MM.1S (cell line): ENCODE measurements at regions not wholly inside any gene's neighbourhood (a gene's known extent, or its start where the extent isn't known, plus 50 kb on each side); places are given as distances from the start of the nearest gene placed in this dataset.

Experiments used
- DNase-seq: peaks from one replicate; pipeline ENCODE4 v3.0.0-alpha.2; 2015
- H2AFZ ChIP-seq: fragments of 300-600 bp; sonication (generic); 2 replicates; pipeline ENCODE4 v1.6.0; 2016; ENCODE audit warnings: antibody characterized with exemption, low read length
- H3F3A ChIP-seq: fragments of 300-600 bp; sonication (generic); 2 replicates; pipeline ENCODE4 v1.6.1; 2016; ENCODE audit warnings: mild to moderate bottlenecking, antibody characterized with exemption, low read length, moderate library complexity, mixed read lengths; ENCODE audit not compliant: insufficient read depth
- H3K27ac ChIP-seq: fragments of 300-600 bp; sonication (generic); 2 replicates; pipeline ENCODE4 v1.5.1; 2016; ENCODE audit warnings: mild to moderate bottlenecking, low read length
- H3K27me3 ChIP-seq: fragments of 300-600 bp; sonication (generic); replicated peaks from 2 replicates; pipeline ENCODE4 v1.6.0; 2016; ENCODE audit warnings: low read length; ENCODE audit not compliant: insufficient read depth
- H3K36me3 ChIP-seq: fragments of 300-600 bp; sonication (generic); replicated peaks from 2 replicates; pipeline ENCODE4 v1.6.1; 2016; ENCODE audit warnings: mild to moderate bottlenecking, low read length, mixed read lengths; ENCODE audit not compliant: insufficient read depth
- H3K4me1 ChIP-seq: fragments of 300-600 bp; sonication (generic); 2 replicates; pipeline ENCODE4 v1.6.1; 2016; ENCODE audit warnings: low read length, mixed read lengths
- H3K4me2 ChIP-seq: fragments of 300-600 bp; sonication (generic); 2 replicates; pipeline ENCODE4 v1.6.0; 2016; ENCODE audit warnings: low read depth, low read length
- H3K4me3 ChIP-seq: fragments of 300-600 bp; sonication (generic); 2 replicates; pipeline ENCODE4 v1.5.1; 2016; ENCODE audit warnings: low read length, mixed read lengths
- H3K79me2 ChIP-seq: fragments of 300-600 bp; sonication (generic); 2 replicates; pipeline ENCODE4 v1.6.1; 2016; ENCODE audit warnings: mixed run types, low read length, mixed read lengths
- H3K9ac ChIP-seq: fragments of 300-600 bp; sonication (generic); 2 replicates; pipeline ENCODE4 v1.6.1; 2016; ENCODE audit warnings: low read length, mixed read lengths
- H3K9me2 ChIP-seq: fragments of 300-600 bp; sonication (generic); replicated peaks from 2 replicates; pipeline ENCODE4 v1.6.1; 2016; ENCODE audit warnings: mild to moderate bottlenecking, low read length, mixed read lengths; ENCODE audit not compliant: insufficient read depth
- H3K9me3 ChIP-seq: fragments of 300-600 bp; sonication (generic); replicated peaks from 2 replicates; pipeline ENCODE4 v1.6.1; 2016; ENCODE audit warnings: mild to moderate bottlenecking, low read length, mixed read lengths; ENCODE audit not compliant: insufficient read depth
- H4K20me1 ChIP-seq: fragments of 300-600 bp; sonication (generic); 2 replicates; pipeline ENCODE4 v1.6.1; 2016; ENCODE audit warnings: mild to moderate bottlenecking, low read length, moderate library complexity, mixed read lengths; ENCODE audit not compliant: insufficient read depth
- CTCF ChIP-seq: fragments of 300-600 bp; sonication (generic); IDR thresholded peaks from 2 replicates; pipeline ENCODE4 v1.5.1; 2016; ENCODE audit warnings: antibody characterized with exemption, low read length, mixed read lengths
- EZH2 ChIP-seq: fragments of 300-600 bp; sonication (generic); optimal IDR thresholded peaks from 2 replicates; pipeline ENCODE3; 2017; ENCODE audit warnings: low read depth, mild to moderate bottlenecking, antibody characterized with exemption, low read length, mixed read lengths
- EZH2phosphoT487 ChIP-seq: fragments of 300-600 bp; sonication (generic); IDR thresholded peaks from 2 replicates; pipeline ENCODE4 v1.6.1; 2018; ENCODE audit warnings: antibody characterized with exemption, low read length

GRCh38 chr6:153192943-153193885 lies 62.1 kb upstream of the RGS17 start:
- no peak overlapping the region for H3K9ac ChIP-seq
- H3K79me2 ChIP-seq, result no peaks in the 10 kb centered on the region
- H3K27me3 ChIP-seq, result no peaks in the 10 kb centered on the region
- H3K9me2 ChIP-seq, result no peaks in the 10 kb centered on the region
- no peaks in the 10 kb centered on the region for H3F3A ChIP-seq
- H3K27ac ChIP-seq, result no peak overlapping the region
- DNase-seq, result no peak
- H2AFZ ChIP-seq, result no peak overlapping the region
- H3K4me3 ChIP-seq, result no peak overlapping the region
- no peaks in the 10 kb centered on the region for H3K9me3 ChIP-seq
- H3K4me2 ChIP-seq, result no peak overlapping the region
- no peaks in the 10 kb centered on the region for H4K20me1 ChIP-seq
- H3K4me1 ChIP-seq, result no peaks in the 10 kb centered on the region
- no peaks in the 10 kb centered on the region for H3K36me3 ChIP-seq
- TF ChIP-seq EZH2phosphoT487 (no peak), CTCF (no peak), EZH2 (no peak)

GRCh38 chr6:153183925-153184324 lies 52.8 kb upstream of the RGS17 start:
- H3K9me3 ChIP-seq, result no peaks in the 10 kb centered on the region
- H3K9ac ChIP-seq, result no peak overlapping the region
- no peak for TF ChIP-seq CTCF
- no peak for TF ChIP-seq EZH2phosphoT487
- TF ChIP-seq EZH2, result no peak
- no peaks in the 10 kb centered on the region for H3K27me3 ChIP-seq
- H3K79me2 ChIP-seq, result no peaks in the 10 kb centered on the region
- H4K20me1 ChIP-seq, result no peaks in the 10 kb centered on the region
- H2AFZ ChIP-seq, result no peak overlapping the region
- H3K9me2 ChIP-seq, result no peaks in the 10 kb centered on the region
- H3K4me2 ChIP-seq, result no peak overlapping the region
- no peak overlapping the region for H3K4me3 ChIP-seq
- no peaks in the 10 kb centered on the region for H3K4me1 ChIP-seq
- H3F3A ChIP-seq, result no peaks in the 10 kb centered on the region
- H3K36me3 ChIP-seq, result no peaks in the 10 kb centered on the region
- no peak for DNase-seq
- H3K27ac ChIP-seq, result no peak overlapping the region
